DND-41 (cell line): ENCODE measurements at regions not wholly inside any gene's neighbourhood (a gene's known extent, or its start where the extent isn't known, plus 50 kb on each side); places are given as distances from the start of the nearest gene placed in this dataset.

ENCODE experiments used
- ATAC-seq: fragments of 200-7000 bp; cut with Tn5 transposase; 3 replicates; pipeline ENCODE4 v1.9.1; 2021; ENCODE audit warnings: low read depth; ENCODE audit not compliant: insufficient read depth
- DNase-seq: peaks from one replicate; pipeline ENCODE4 v3.0.0-alpha.2; 2020
- H2AFZ ChIP-seq: 2 replicates; pipeline ENCODE4 v1.6.0; 2012; ENCODE audit warnings: low read depth, low read length
- H3K27ac ChIP-seq: 2 replicates; pipeline ENCODE4 v1.5.1; 2012; ENCODE audit warnings: low read length, inconsistent platforms
- H3K27me3 ChIP-seq: fragments of 200-600 bp; sonication (generic); 2 replicates; pipeline ENCODE4 v1.6.0; 2012; ENCODE audit warnings: low read length, mild to moderate bottlenecking, inconsistent platforms; ENCODE audit not compliant: insufficient read depth, poor library complexity
- H3K36me3 ChIP-seq: 2 replicates; pipeline ENCODE4 v1.5.1; 2012; ENCODE audit warnings: low read length, inconsistent platforms; ENCODE audit not compliant: insufficient read depth
- H3K4me1 ChIP-seq: 2 replicates; pipeline ENCODE4 v1.5.1; 2012; ENCODE audit warnings: mild to moderate bottlenecking, low read length; ENCODE audit not compliant: insufficient read depth
- H3K4me2 ChIP-seq: 2 replicates; pipeline ENCODE4 v1.6.0; 2012; ENCODE audit warnings: mild to moderate bottlenecking, moderate library complexity, low read length, inconsistent platforms; ENCODE audit not compliant: insufficient read depth
- H3K4me3 ChIP-seq, 2 experiments: fragments of 200-600 bp in 1 of 2; shearing (Covaris generic) in 1 of 2; 2 replicates each; pipeline ENCODE4 v1.5.1; 2012 to 2016; ENCODE audit warnings: inconsistent platforms in 2 of 2, low read length in 2 of 2, mild to moderate bottlenecking in 2 of 2, low read depth in 1 of 2, moderate library complexity in 1 of 2
- H3K79me2 ChIP-seq: 2 replicates; pipeline ENCODE4 v1.6.0; 2012; ENCODE audit warnings: low read length, inconsistent platforms; ENCODE audit not compliant: insufficient read depth
- H3K9ac ChIP-seq: 2 replicates; pipeline ENCODE4 v1.6.0; 2012; ENCODE audit warnings: low read depth, mild to moderate bottlenecking, inconsistent platforms, low read length, moderate library complexity
- H3K9me3 ChIP-seq: 2 replicates; pipeline ENCODE4 v1.5.1; 2012; ENCODE audit warnings: low read length, moderate library complexity, mild to moderate bottlenecking, inconsistent platforms; ENCODE audit not compliant: insufficient read depth, severe bottlenecking
- H4K20me1 ChIP-seq: 2 replicates; pipeline ENCODE4 v1.6.0; 2012; ENCODE audit warnings: low read length; ENCODE audit not compliant: insufficient read depth
- CTCF ChIP-seq: IDR thresholded peaks from 2 replicates; pipeline ENCODE4 v1.5.1; 2012; ENCODE audit warnings: borderline replicate concordance, low read length, moderate library complexity, mild to moderate bottlenecking; ENCODE audit not compliant: poor library complexity, severe bottlenecking; ENCODE audit errors: extremely low read depth
- EZH2 ChIP-seq: IDR thresholded peaks from 3 replicates; pipeline ENCODE4 v1.6.1; 2012; ENCODE audit warnings: borderline replicate concordance, low read depth, mild to moderate bottlenecking, moderate library complexity, low read length, inconsistent platforms; ENCODE audit not compliant: severe bottlenecking

GRCh38 chr5:114644576-114644975, 282.7 kb downstream of the KCNN2 start:
- Histone ChIP-seq H3K9ac (no peak overlapping the region), H3K27me3 (no peaks in the 10 kb centered on the region), H3K4me2 (no peak overlapping the region), H3K4me1 (no peaks in the 10 kb centered on the region), H3K36me3 (no peaks in the 10 kb centered on the region), H4K20me1 (no peaks in the 10 kb centered on the region), H3K79me2 (no peaks in the 10 kb centered on the region), H3K4me3 (no peak overlapping the region), H2AFZ (no peak overlapping the region), H3K9me3 (no peaks in the 10 kb centered on the region), H3K27ac (no peak overlapping the region)
- ATAC-seq = no peak
- TF ChIP-seq EZH2 (no peak), CTCF (no peak)
- no peak for DNase-seq

GRCh38 chr5:114636271-114636670, 274.4 kb downstream of the KCNN2 start:
- Histone ChIP-seq H3K4me2 (no peak overlapping the region), H3K9me3 (no peaks in the 10 kb centered on the region), H3K4me3 (no peak overlapping the region), H3K36me3 (no peaks in the 10 kb centered on the region), H4K20me1 (no peaks in the 10 kb centered on the region), H3K9ac (no peak overlapping the region), H3K27me3 (no peaks in the 10 kb centered on the region), H3K79me2 (no peaks in the 10 kb centered on the region), H2AFZ (no peak overlapping the region), H3K4me1 (no peaks in the 10 kb centered on the region), H3K27ac (no peak overlapping the region)
- DNase-seq = no peak
- no peak for ATAC-seq
- TF ChIP-seq CTCF = no peak
- no peak for TF ChIP-seq EZH2

DNA sequence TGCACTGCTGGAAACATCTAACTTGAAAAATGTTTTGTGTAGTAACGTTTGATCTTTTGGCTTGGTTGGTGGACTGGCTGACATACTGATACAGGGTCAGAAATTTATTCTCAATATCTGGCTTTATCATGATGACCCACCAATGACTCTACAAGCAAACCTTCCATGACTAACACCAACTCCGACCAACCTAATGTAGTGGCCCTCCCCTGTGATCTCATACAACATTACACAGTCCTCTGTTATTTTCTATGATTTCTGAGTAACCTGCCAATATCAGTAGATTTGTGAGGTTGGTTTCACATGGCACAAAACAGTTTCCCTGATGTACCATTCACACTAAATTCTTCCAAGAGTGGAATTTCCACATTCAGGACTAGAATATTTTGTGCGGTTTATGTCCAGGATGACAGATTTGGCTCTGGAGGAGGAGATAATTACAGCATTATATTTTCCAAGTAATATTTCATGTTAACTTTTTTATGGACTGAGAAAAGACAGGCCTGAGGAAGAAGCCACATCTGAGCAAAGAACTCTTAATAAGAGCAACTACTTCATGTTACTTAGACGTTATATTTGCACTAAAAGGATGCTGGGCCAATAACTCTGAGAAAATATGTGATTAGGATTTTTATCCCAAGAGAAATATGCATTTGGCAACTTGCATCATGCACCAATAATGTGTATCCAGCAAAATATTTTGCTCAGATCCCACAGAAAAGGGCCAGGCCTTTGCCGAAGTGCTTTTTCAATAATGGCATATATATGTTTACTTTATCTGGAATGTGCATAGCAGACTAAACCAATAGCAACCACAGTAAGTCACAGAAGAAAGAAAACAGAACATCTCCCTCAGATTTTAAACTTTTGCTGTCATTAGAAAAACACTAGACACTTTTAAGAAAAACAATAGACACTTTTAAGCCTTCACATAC, 273.4 kb downstream of the KCNN2 start:
- H3K4me2 ChIP-seq = no peak overlapping the region
- no peaks in the 10 kb centered on the region for H3K27me3 ChIP-seq
- H3K4me3 ChIP-seq = no peak overlapping the region
- H3K36me3 ChIP-seq = no peaks in the 10 kb centered on the region
- no peaks in the 10 kb centered on the region for H3K79me2 ChIP-seq
- no peaks in the 10 kb centered on the region for H4K20me1 ChIP-seq
- ATAC-seq (no peak), DNase-seq (no peak)
- no peak overlapping the region for H3K9ac ChIP-seq
- no peak for TF ChIP-seq EZH2
- no peak for TF ChIP-seq CTCF
- no peak overlapping the region for H2AFZ ChIP-seq
- H3K27ac ChIP-seq = no peak overlapping the region
- no peaks in the 10 kb centered on the region for H3K4me1 ChIP-seq
- H3K9me3 ChIP-seq = no peaks in the 10 kb centered on the region
